ENCODE measurements at regions not wholly inside any gene's neighbourhood (a gene's known extent, or its start where the extent isn't known, plus 50 kb on each side); places are given as distances from the start of the nearest gene placed in this dataset.
"Not testable (repeated sequence)": the region's sequence is repeated elsewhere in the genome, so short reads cannot be mapped to it uniquely, and the experiment has no call there.

- DNase-seq = no peak
These were observed 315.0 kb upstream of the SLC39A10 start for GRCh38 chr2:195342061-195342460.

DNA sequence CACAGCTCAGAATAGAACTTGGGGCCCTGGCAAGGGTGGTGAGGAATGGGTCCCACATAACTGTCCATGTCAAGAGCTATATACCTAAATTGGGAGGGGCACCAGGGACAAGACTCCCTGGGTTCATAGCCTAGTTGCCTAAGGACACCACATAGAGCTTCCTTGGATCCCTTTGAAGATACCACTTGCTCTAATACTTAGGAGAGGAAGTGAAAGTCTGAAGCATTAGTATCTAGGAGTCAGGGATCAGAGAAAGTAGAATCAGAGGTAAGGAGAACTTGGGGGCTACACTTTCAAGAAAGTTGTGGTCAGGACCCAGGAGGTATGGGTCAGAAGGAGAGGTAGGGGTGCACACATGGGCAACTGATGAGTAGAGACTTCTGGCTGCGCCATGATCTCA is 318.2 kb upstream of the SLC39A10 start:
- no peak for DNase-seq

DNA sequence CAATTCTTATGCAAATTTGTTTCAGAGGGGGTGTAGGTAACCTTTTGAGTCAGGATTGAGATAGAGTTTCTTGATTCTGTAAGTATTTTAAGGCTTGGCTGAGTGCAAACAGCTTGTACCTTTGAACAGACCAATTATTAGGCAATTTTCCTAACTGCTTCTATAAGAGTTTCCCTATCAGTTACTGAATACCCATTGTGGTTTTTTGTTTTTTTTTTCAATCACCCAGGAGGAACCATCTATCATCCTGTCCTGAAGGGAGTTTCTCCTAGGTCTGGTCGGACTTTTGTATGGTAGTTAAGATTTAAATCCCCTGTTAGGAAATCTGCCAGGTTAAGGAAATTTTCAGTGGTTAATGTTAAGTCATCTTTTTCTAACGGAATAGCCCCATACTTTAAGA is 319.4 kb upstream of the SLC39A10 start:
- no peak for DNase-seq

DNA sequence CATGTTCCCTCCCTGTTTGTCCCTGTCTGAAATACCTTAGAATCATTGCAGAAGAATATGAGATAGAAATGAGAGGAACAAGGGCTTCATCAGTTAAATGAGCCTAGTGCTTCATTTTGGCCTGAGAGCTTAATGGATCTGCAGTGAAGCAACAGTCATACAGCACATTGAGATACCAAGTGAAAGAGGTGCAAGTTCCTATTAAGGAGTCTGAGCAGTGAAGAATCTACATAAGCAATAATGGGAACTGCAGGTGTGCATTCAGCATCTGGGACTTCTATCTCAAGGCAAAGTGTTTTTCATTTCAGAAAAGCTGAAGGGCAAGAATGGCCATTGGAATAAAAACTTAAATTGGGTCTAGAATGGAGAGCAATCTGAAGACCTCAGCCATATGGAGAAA is 323.2 kb upstream of the SLC39A10 start:
- DNase-seq = no peak

DNA sequence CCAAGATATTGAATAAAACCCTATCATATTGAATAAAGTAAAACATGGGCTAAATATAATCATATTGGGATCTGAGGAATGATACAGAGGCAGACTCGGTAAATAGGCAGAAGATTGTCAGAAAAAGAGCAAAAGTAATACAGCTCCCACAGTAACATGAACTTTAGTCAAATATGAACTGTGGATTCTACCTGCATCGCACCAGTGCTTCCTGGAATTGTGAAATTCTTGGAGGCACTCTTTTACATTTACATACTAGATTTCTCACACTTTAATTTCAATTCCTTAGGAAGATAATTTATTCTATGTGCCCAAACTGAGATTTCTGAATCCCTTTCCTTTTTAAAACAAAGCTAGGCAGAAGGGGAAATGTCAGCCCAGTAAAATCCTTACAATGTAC is 325.1 kb upstream of the SLC39A10 start:
- no peak for DNase-seq

DNA sequence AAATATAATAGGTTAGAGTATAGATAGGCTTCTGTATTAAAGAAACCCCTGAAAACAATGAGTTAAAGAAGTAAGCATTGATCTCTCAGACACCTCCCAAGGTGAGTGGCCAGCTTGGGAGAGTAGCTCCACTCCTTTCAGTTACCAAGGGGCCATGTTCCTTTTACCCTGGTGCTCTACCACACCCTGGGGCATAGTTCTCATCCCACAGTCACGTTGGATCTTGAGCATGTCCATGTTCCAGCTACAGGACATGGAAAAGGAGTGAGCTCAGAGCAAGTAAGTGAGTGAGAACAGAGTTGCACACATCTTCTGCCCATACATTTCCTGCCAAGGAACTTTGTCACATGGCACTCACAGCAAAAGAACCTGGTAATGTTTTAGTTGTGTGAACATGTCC is 325.9 kb upstream of the SLC39A10 start:
- no peak for DNase-seq

DNA sequence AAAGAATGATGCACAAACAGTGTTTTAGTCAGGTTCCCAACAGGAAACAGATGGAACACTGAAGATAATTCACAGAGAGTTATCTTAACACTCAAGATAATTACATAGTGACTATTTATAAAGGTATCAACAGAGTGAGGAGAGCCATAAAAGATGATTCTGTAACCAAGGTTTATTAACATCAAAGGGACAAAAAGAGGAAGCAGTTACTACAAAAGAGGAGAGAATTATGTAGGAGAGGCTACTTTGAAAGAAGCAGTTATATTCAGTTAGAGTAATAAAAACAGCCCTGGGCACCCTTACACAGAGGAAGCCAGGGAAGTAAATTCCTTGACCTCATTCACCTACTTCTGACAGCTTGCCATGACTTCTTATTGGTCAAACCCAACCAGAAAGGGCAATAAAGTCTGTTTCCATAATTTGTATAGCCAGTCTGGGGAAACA is 326.5 kb upstream of the SLC39A10 start:
- DNase-seq = no peak

DNA sequence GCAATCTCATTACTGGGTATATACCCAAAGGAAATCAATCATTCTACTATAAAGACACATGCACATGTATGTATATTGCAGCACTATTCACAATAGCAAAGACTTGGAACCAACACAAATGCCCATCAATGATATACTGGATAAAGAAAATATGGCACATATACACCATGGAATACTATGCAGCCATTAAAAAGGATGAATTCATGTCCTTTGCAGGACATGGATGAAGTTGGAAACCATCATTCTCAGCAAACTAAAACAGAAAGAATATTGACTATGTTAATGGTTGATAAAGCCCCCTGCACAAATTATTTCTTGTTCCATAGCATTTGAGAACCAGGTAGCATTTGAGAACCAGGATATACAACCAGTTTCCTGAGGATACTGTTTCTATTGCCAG is 327.2 kb upstream of the SLC39A10 start:
- DNase-seq = not testable (repeated sequence)

DNA sequence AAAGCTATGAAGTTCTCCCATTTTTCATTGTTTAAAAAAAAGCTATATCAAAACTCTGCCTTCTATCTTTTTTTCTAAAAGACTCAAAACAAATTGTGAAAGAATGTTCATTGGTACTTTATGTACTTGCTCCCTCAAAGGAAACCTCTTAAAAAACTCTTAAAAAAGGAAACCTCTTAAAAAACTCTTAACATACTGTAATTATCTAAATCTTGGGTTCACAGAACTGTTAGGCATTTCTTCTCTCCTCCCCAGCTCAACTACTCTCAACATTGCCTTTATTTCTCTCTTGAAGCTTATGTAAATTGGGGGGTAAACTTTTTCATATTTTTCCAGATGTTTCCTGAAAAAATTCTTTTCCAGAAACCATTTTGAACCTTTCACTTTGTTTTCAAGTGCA is 330.5 kb upstream of the SLC39A10 start:
- DNase-seq = no peak

DNA sequence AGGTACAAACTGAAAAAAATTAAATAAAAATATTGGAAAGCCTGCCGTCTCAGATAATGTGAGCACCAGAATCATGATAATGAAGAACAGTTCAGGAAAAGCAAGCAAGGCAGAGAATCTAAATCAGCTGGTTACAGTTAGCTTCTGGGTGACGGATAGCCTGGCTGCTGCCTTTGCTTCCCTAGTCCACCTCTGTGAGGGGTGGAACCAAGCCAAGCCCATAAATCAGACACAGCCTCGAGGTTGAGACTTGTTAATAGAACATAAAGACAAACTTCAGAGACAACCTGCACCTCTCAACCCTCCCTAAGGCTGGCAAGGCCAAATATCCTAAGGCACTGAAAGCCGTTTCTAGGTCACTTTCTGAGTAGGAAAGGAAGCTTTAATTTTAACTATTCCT is 334.7 kb upstream of the SLC39A10 start:
- DNase-seq = no peak

GRCh38 chr2:195320413-195320973 is 336.5 kb upstream of the SLC39A10 start:
- DNase-seq = no peak

DNA sequence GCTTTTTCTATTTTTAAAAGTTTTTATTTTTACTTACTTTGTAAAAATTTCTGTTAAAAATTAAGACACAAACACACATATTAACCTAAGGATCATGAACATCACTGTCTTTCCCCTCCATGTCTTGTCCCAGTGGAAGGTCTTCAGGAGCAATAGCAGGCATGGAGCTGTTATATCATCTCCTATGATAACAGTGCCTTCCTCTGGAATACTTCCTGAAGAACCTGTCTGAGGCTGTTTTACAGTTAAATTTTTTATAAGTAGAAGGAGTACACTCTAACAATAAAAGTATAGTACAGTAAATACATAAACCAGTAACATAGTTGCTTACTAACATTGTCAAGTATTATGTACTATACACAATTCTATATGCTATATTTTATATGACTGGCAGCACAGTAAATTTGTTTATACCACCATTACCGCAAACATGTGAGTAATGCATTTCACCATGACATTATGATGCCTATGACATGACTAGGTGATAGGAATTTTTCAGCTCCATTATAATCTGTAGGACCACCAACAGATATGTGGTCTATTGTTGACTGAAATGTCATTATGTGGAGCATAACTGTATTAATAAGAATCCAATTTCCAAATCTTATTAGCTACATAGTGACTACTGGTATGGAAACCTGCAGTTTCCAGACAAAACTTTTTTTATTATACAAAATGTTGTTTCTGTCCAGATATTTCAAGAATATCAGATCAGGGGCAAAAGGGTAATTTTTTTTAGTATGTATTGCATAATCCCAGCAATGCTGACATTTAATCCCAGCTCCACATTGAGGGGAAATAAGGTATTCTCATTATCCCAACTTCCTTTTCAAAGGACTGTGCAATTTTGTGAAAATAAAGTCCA is 337.2 kb upstream of the SLC39A10 start:
- DNase-seq = no peak

GRCh38 chr2:195319112-195319460 is 337.9 kb upstream of the SLC39A10 start:
- no peak for DNase-seq

GRCh38 chr2:195318440-195319111 is 338.4 kb upstream of the SLC39A10 start:
- DNase-seq = peak; percentile 58

- DNase-seq = no peak
These were observed 339.5 kb upstream of the SLC39A10 start for GRCh38 chr2:195317550-195317949.

DNA sequence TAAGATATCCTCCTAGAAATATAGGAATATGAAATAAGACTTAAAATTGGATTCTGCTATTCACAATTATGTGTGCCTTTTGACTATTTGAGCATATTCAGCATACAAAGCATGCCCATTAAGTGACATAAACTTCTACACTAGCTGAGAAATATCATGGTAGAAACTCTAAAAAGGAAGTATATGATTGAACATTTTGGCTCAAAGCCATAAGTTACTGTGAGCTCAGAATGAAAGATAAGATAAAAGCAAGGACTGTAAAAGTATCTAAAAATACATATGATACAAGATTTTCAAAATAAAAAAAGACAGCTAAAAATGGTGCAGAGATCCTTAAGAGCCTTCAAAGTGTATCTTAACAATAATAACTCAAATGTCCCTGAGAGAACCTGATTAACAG is 340.5 kb upstream of the SLC39A10 start:
- DNase-seq = no peak

- no peak for DNase-seq
These were observed 343.1 kb upstream of the SLC39A10 start for GRCh38 chr2:195313962-195314361.

- no peak for DNase-seq
These were observed 344.4 kb upstream of the SLC39A10 start for GRCh38 chr2:195312662-195313061.

DNA sequence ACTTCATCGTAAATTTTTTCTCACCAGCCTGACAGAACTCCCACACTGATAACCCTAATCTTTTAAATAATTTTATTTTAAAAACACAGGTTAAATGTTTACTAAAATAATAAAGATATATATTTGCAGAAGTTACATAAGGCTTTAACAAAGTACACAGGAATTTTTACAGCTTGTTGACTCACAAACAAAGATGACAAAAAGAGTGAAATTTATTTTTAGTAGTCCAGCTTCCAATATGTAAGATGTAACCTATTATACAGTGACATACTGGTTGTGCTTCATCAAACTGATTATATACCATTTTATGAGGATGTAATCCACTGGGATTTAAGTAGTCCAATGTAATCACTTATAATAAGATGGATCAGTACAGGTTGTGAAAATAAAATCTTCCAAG is 348.9 kb upstream of the SLC39A10 start:
- no peak for DNase-seq

DNA sequence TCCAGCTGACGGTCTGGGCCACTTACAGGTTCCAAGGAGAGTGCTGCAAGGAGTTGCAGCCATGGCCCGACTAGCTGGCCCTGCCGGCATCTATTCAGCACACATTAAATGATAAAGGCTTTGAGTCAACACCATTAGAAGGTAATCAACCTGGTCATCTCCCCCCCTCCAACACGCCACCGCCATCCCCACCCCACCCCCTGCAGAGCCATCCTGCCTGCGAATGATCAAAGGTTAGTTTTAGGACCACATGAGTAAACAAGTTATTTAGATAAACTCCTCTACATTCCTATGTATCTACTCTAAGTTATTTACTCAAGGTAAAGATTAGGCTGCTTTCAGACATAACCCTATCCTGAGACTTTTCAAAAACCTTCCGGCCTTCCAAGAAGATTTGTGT is 349.3 kb upstream of the SLC39A10 start:
- DNase-seq = no peak

DNA sequence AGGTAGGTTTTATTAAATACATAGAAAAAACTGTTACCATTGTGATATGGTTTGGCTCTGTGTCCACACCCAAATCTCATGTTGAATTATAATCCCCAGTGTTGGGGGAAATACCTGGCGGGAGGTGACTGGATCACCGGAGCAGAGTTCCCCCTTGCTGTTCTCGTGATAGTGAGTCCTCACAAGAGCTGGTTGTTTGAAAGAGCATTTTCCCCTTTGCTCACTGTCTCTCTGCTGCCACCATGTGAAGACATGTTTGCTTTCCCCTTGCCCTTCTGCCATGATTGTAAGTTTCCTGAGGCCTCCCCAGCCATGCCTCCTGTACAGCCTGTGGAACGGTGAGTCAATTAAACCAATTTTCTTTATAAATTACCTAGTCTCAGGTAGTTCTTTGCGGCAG is 352.7 kb upstream of the SLC39A10 start:
- DNase-seq = no peak

DNA sequence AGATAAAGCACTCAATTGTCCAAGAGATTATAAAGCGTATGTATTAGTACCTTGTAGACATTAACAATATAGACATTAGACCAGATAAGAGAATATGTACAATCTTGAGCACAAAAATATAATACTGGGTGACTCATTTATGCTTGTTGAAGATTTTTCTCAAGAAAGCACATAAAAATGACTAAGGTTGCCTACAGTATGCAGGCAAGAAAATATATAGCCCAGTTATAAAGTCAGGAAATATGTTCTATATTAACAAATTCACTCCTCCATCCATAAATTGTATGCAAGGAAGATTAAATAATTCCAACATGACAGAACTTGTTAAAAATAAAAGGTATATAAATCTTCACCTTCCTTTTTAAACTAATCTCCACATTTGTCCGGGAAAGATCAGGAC is 356.4 kb upstream of the SLC39A10 start:
- DNase-seq = no peak

- DNase-seq = no peak
These were observed 357.4 kb upstream of the SLC39A10 start for GRCh38 chr2:195299600-195299999.

DNA sequence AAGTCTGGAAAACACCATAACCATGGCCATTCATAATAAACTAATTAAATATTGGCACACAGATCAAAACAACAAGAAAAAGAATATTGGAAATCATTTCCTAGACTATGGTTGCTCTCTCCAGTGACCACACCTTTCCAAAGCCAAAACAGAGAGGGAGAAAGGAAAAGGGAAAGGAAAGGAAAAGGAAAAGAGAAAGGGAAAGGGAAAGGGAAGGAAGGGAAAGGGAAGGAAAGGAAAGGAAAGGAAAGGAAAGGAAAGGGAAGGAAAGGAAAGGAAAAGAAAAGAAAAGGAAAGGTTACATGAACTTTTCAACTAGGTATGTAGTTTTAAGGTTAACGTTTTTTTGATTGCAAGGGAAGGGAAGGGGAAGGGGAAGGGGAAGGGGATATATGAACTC is 360.5 kb upstream of the SLC39A10 start:
- no peak for DNase-seq

Data from CD4-positive, alpha-beta T cell treated with Interleukin-6 for 4 hours (primary cell).